MG63 (cell line): ENCODE measurements at regions not wholly inside any gene's neighbourhood (a gene's known extent, or its start where the extent isn't known, plus 50 kb on each side); places are given as distances from the start of the nearest gene placed in this dataset.
"Not testable (repeated sequence)": the region's sequence is repeated elsewhere in the genome, so short reads cannot be mapped to it uniquely, and the experiment has no call there.

Source experiments
- DNase-seq: peaks from one replicate; pipeline ENCODE4 v3.0.0-alpha.2; 2020
- H3K27me3 ChIP-seq: fragments of 250-450 bp; sonication (Bioruptor Pico); 2 replicates; pipeline ENCODE4 v1.5.1; 2020; ENCODE audit warnings: mild to moderate bottlenecking, moderate library complexity
- H3K36me3 ChIP-seq: fragments of 250-450 bp; sonication (Bioruptor Pico); 2 replicates; pipeline ENCODE4 v1.5.1; 2020; ENCODE audit warnings: mild to moderate bottlenecking, moderate library complexity
- H3K4me3 ChIP-seq: fragments of 250-450 bp; sonication (Bioruptor Pico); 2 replicates; pipeline ENCODE4 v1.5.1; 2020; ENCODE audit warnings: mild to moderate bottlenecking, moderate library complexity
- H3K9me3 ChIP-seq: fragments of 250-450 bp; sonication (Bioruptor Pico); 2 replicates; pipeline ENCODE4 v1.5.1; 2020; ENCODE audit warnings: mild to moderate bottlenecking, moderate library complexity

DNA sequence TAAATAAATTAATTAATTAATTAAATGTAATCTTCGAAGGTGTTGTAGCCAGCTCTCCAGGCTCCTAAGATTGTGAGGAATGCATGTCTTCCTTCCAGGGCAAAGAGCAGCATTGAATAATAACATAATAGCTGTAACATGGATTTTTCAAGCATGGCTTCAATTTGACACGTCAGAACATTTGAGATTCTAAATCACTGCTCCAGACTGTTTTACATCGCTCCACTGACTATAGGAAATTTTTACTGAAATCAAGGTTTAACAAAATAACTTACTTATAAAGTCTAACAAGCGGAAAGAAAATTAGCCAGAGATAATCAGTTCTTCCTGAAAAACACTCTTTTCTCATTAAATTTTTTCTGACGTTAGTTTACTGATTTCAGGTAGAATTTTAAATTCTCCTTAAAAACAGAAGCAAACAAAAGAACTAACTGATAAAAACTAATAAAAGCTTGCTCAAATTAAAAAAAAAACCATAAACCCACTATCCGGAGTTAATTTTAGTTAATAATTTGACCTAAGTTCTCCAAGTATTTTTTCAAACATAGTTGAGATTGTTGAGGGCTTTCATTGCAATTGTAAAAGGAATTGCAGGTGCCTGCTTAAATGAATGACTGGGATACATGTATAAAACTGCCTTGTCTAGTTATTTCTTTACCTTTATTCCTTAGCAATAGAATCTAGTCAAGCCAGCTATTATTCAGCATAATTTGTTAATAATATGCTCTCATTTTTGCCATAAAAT is 51.2 kb upstream of the SGCE start:
- Histone ChIP-seq H3K9me3 (no peaks in the 10 kb centered on the region), H3K36me3 (no peaks in the 10 kb centered on the region), H3K4me3 (no peak overlapping the region), H3K27me3 (no peaks in the 10 kb centered on the region)
- no peak for DNase-seq

DNA sequence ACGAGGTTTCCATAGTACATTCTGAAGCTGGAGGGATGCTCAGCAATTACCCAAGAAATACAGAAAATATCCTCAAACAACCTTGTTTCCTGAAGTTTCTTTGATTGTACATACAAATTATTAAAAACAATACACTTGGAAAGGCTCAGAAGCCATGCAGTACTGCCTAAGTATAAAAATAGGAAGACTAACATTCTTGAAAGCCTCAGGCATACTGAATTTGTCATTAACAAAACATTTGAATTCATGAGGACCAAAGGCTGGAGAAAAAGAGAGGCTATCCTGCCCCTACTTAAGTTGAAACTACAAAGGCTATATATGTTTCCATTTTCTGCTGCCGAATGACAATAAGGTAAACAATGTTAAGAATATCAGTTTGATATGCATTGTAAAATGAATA is 54.3 kb upstream of the SGCE start:
- no peaks in the 10 kb centered on the region for H3K9me3 ChIP-seq
- no peak overlapping the region for H3K4me3 ChIP-seq
- no peaks in the 10 kb centered on the region for H3K36me3 ChIP-seq
- H3K27me3 ChIP-seq, result no peaks in the 10 kb centered on the region
- no peak for DNase-seq

GRCh38 chr7:94722360-94722759 is 66.4 kb upstream of the SGCE start:
- not testable (repeated sequence) for H3K4me3 ChIP-seq, H3K36me3 ChIP-seq, H3K9me3 ChIP-seq, H3K27me3 ChIP-seq, DNase-seq

DNA sequence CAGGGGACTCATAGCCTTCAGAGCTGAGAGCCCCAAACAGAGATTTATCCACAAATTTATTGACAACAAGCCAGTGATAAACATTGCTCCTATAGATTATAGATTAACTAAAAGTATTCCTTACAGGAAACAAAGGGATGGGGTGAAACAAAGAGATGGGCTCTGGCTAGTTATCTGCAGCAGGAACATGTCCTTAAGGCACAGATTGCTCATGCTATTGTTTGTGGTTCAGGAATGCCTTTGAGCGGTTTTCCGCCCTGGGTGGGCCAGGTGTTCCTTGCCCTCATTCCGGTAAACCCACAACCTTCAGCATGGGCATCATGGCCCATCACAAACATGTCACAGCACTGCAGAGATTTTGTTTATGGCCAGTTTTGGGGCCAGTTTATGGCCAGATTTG is 73.0 kb upstream of the SGCE start:
- not testable (repeated sequence) for H3K4me3 ChIP-seq, H3K27me3 ChIP-seq, H3K9me3 ChIP-seq, DNase-seq, H3K36me3 ChIP-seq

DNA sequence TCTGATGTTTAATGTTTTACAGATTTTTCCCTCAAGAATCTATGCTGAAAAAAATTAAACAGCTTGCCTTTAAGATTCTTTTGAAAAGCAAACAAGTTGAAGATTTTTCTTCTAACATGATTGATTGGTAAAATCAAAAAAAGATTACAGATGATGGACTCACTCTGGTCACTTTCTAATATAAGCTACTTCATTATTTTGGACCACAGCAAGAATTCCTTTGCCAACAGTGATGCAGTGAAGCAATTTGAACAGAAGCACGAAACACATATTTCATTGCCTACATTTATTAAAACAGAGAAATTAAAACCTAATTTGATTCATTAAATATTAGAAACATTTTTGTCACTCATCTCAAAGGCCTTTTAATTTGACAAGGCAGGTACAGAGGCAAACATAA is 82.1 kb upstream of the SGCE start:
- H3K4me3 ChIP-seq, result no peak overlapping the region
- no peak for DNase-seq
- no peaks in the 10 kb centered on the region for H3K27me3 ChIP-seq
- H3K9me3 ChIP-seq, result no peaks in the 10 kb centered on the region
- no peaks in the 10 kb centered on the region for H3K36me3 ChIP-seq

DNA sequence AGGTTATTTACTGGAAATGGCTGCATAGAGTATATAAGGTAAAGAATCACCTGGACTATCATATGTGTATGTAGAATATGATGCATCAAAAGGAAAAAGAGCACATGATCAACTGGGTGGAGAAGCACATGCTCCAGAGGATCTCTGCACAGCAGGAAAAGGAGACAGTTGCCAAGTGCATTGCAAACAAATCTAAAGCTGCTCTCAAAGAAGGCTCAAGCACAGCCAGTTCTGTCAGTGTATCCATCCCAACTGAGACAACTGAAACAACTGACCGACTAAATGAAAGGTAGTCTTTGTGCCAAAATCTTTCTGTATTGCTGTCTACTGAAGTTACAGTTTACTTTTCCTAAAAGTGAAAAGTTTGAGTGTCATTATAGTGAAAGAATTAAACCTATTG is 83.2 kb upstream of the SGCE start:
- H3K27me3 ChIP-seq, result no peaks in the 10 kb centered on the region
- no peaks in the 10 kb centered on the region for H3K36me3 ChIP-seq
- no peak for DNase-seq
- H3K9me3 ChIP-seq, result no peaks in the 10 kb centered on the region
- no peak overlapping the region for H3K4me3 ChIP-seq

GRCh38 chr7:94740509-94740908 is 84.6 kb upstream of the SGCE start:
- DNase-seq, result no peak
- H3K36me3 ChIP-seq, result no peaks in the 10 kb centered on the region
- H3K9me3 ChIP-seq, result no peaks in the 10 kb centered on the region
- no peak overlapping the region for H3K4me3 ChIP-seq
- H3K27me3 ChIP-seq, result no peaks in the 10 kb centered on the region

DNA sequence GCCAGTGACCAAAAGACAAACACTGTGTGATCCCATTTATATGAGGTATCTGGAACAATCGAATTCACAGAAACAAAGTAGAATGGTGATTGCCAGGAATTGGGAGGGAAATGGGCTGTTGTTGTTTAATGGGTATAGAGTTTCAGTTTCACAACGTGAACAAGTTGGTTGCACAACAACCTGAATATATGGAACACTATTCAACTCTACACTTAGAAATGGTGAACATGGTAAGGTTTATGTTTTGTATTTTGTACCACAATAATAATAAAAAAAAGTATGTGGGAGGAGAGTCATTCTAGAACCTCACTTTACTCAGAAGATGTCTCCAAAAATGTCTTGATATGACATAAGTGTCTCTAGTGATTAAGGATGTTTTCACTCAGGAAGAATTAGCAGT is 85.2 kb upstream of the SGCE start:
- no peaks in the 10 kb centered on the region for H3K27me3 ChIP-seq
- no peak overlapping the region for H3K4me3 ChIP-seq
- H3K9me3 ChIP-seq, result no peaks in the 10 kb centered on the region
- H3K36me3 ChIP-seq, result no peaks in the 10 kb centered on the region
- no peak for DNase-seq

- no peaks in the 10 kb centered on the region for H3K36me3 ChIP-seq
- no peaks in the 10 kb centered on the region for H3K27me3 ChIP-seq
- no peaks in the 10 kb centered on the region for H3K9me3 ChIP-seq
- DNase-seq, result no peak
- no peak overlapping the region for H3K4me3 ChIP-seq
These were observed 92.4 kb upstream of the SGCE start for GRCh38 chr7:94748376-94748775.

GRCh38 chr7:94760446-94761100 is 104.6 kb upstream of the SGCE start:
- DNase-seq, result no peak
- H3K4me3 ChIP-seq, result no peak overlapping the region
- H3K36me3 ChIP-seq, result no peaks in the 10 kb centered on the region
- no peaks in the 10 kb centered on the region for H3K27me3 ChIP-seq
- no peaks in the 10 kb centered on the region for H3K9me3 ChIP-seq

DNA sequence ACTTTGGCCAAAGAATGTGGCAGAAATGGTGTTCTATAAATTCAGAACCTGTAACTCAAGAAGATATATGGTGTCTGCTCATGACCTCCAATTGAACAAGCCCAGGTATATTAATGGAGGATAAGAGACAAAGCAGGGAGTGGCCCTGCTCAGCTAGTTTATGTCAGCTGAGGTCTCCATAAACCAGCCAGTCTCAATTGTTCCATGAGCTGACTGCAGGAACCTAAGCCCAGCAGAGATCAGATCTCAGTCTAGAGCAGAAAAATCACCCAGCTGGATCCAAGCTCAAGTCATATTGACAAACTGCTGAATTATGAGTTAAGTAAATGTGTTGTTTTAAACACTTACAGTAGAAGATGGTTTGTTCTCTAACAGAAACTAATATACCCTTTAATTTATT is 105.5 kb upstream of the SGCE start:
- H3K9me3 ChIP-seq, result no peaks in the 10 kb centered on the region
- no peak for DNase-seq
- H3K36me3 ChIP-seq, result no peaks in the 10 kb centered on the region
- no peaks in the 10 kb centered on the region for H3K27me3 ChIP-seq
- H3K4me3 ChIP-seq, result no peak overlapping the region

GRCh38 chr7:94763268-94763667 is 107.3 kb upstream of the SGCE start:
- DNase-seq, result no peak

GRCh38 chr7:94769724-94770123 is 113.8 kb upstream of the SGCE start:
- no peak overlapping the region for H3K4me3 ChIP-seq
- H3K27me3 ChIP-seq, result no peaks in the 10 kb centered on the region
- no peak for DNase-seq
- no peaks in the 10 kb centered on the region for H3K36me3 ChIP-seq
- no peaks in the 10 kb centered on the region for H3K9me3 ChIP-seq

More at GRCh38 chr7:94763268-94763667, 107.3 kb upstream of the SGCE start:
- no peak overlapping the region for H3K4me3 ChIP-seq
- no peaks in the 10 kb centered on the region for H3K36me3 ChIP-seq
- H3K27me3 ChIP-seq, result no peaks in the 10 kb centered on the region
- no peaks in the 10 kb centered on the region for H3K9me3 ChIP-seq

DNA sequence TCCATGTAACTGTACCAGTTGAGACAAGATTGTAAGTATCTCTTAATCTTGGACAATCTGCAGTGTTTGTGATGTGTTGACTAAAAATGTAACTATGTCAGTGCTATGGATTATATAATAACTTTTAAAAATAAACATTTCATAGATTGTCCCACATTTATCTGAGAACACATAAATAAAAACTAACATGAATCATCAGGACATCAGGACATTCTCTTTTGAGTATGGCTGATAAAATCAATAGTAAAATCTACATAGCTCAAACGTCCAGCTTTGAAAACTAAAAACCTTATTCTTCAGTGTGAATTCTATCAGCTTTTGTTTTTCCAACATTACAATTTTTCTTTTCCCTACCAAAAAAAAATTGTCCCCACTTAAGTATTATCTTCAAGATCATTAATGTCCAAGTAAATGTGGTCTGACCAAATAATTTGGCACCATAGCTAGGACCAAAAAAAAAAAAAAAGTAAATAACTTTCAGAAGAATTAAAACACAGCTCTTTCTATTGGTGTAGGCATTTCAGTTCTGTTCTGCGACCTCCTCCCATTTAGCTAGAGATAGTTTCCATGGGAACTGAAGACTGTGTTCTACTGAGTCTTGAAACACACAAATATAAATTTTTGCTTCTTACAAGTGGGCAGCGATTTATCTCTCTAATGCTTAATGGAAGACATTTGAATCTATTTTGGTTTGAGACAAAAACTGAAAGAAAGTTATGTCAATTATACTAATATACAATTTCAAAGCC is 123.0 kb upstream of the SGCE start:
- Histone ChIP-seq H3K4me3 (no peak overlapping the region), H3K36me3 (no peaks in the 10 kb centered on the region), H3K9me3 (no peaks in the 10 kb centered on the region), H3K27me3 (no peaks in the 10 kb centered on the region)
- no peak for DNase-seq

DNA sequence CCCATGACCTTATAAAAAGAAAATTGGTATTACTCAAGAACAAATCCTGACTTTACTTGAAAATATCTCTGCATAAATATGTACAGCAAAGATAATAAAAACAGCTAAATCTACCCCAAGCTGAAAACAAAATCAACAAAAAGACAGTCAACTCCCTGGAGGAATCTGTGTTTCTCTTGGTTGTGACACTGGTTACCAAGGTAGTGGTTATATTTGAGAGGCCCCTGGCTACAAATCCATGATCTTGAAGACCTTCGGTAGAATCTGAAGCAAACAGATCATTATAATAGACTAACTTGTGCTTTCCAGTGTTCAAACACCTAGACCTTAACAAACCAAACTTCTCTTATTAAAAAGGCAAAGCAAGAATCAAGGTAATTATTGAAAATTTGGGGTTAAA is 123.9 kb upstream of the SGCE start:
- DNase-seq, result no peak
- H3K4me3 ChIP-seq, result no peak overlapping the region
- H3K27me3 ChIP-seq, result no peaks in the 10 kb centered on the region
- H3K9me3 ChIP-seq, result no peaks in the 10 kb centered on the region
- H3K36me3 ChIP-seq, result no peaks in the 10 kb centered on the region

- no peak for DNase-seq
- Histone ChIP-seq H3K27me3 (no peaks in the 10 kb centered on the region), H3K4me3 (no peak overlapping the region), H3K36me3 (no peaks in the 10 kb centered on the region), H3K9me3 (no peaks in the 10 kb centered on the region)
These were observed 125.3 kb upstream of the SGCE start for GRCh38 chr7:94781236-94781635.

- H3K36me3 ChIP-seq, result no peaks in the 10 kb centered on the region
- no peaks in the 10 kb centered on the region for H3K27me3 ChIP-seq
- H3K4me3 ChIP-seq, result no peak overlapping the region
- no peak for DNase-seq
- no peaks in the 10 kb centered on the region for H3K9me3 ChIP-seq
These were observed 124.6 kb upstream of the PPP1R9A start for GRCh38 chr7:94782777-94783176.

DNA sequence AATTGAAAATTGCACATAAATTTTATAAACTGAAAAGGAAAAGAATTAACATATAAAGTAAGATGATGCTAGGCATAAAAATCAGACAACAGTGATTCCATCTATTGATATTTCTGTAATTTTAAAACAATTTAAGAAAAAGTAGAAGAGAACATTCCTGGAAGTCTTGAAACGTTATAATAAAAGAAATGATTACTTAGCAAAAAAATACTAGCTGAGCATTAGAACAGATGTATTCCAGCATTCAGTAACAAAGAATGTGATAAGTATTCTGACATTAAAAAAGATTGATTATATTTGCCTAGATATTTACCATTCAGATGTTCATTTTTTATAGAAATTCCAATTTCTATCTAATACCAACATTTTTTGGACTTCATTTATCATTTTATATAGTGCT is 120.1 kb upstream of the PPP1R9A start:
- H3K27me3 ChIP-seq, result no peaks in the 10 kb centered on the region

More for the DNA sequence above, 120.1 kb upstream of the PPP1R9A start:
- DNase-seq, result no peak
- Histone ChIP-seq H3K36me3 (no peaks in the 10 kb centered on the region), H3K4me3 (no peak overlapping the region), H3K9me3 (no peaks in the 10 kb centered on the region)
